H1 (cell line): ENCODE measurements at regions not wholly inside any gene's neighbourhood (a gene's known extent, or its start where the extent isn't known, plus 50 kb on each side); places are given as distances from the start of the nearest gene placed in this dataset.

Source experiments
- GTF2F1 ChIP-seq: IDR thresholded peaks from 2 replicates; pipeline ENCODE4 v1.6.1; 2012; ENCODE audit warnings: low read depth, low read length, improper control_type of control experiment, borderline replicate concordance
- HDAC2 ChIP-seq, 2 experiments: fragments of 300-600 bp in 1 of 2; sonication (generic) in 1 of 2; IDR thresholded peaks; 2 replicates each; pipeline ENCODE4 v1.6.1; 2011 to 2012; ENCODE audit warnings: low read depth in 2 of 2, low read length in 2 of 2, mild to moderate bottlenecking in 2 of 2, moderate library complexity in 2 of 2, borderline replicate concordance in 1 of 2, inconsistent platforms in 1 of 2

DNA sequence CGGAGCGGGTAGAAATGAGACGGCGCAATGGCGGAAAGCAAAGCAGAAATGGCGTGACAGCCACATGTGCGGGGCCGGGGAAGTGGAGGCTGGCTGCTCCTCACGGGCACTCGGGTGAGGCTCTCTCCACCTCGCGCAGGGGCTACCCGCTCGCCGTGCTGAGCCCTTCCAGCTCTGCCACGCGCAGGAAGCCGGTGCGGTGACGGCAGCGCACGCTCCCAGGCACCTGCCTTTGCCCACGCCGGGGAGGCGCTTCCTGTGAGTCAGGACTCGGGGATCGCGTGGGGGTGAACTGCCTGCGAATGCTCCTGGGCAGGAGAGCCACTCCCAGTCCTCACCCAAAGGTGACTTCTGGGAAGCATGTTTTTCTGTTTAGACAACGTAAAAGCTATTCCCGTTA is 431.2 kb downstream of the GLRX3 start:
- TF ChIP-seq GTF2F1 (no peak), HDAC2 (IDR thresholded peaks at IDR 0.05; ENCODE audit: borderline replicate concordance in 1 of 2, low read depth in 2 of 2, low read length in 2 of 2) (no peak)
